HUDEP-2 (cell line): ENCODE measurements at regions not wholly inside any gene's neighbourhood (a gene's known extent, or its start where the extent isn't known, plus 50 kb on each side); places are given as distances from the start of the nearest gene placed in this dataset.
A peak's percentile ranks its signal among the peaks of the same experiment; 100 is the strongest.

Experiments
- DNase-seq, 76 experiments: peaks; one replicate each; lab custom pipeline; 2025; ENCODE audit not compliant: unreplicated experiment in 76 of 76; lab: John Stamatoyannopoulos, UW

DNA sequence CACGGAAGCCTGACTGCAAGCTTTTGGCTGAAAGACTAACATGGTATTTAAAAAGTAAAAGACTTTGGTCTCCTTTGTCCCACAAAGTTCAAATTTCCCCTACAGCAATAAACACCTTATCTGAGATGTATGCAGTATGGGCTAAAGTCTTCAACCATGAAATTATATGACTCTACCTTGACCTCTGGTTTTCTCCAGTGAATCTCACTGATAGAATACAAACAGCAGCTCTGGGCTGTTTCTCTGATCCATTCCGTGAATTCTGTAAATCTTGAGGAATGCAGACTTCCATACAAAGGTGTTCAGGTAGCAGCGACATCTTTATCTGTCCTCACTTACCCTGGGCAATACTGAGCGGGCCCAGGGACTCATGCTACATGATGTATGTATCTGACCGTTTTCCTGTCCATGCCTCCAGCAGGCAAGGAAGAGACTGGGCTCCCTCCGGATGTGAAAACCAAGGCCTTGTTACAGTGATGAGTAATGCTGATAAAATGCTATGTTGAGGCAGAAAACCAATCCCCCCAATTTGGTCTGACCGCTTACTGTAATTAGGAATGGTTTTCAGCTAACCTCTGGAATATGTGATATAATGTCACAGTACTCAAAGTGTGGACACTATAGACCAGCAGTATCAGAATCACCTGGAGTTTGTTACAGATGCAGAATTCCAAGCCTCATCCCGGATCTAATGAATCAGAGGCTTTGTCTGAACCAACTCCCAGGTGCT is 589.8 kb downstream of the HS3ST4 start:
- DNase-seq, result no peak

DNA sequence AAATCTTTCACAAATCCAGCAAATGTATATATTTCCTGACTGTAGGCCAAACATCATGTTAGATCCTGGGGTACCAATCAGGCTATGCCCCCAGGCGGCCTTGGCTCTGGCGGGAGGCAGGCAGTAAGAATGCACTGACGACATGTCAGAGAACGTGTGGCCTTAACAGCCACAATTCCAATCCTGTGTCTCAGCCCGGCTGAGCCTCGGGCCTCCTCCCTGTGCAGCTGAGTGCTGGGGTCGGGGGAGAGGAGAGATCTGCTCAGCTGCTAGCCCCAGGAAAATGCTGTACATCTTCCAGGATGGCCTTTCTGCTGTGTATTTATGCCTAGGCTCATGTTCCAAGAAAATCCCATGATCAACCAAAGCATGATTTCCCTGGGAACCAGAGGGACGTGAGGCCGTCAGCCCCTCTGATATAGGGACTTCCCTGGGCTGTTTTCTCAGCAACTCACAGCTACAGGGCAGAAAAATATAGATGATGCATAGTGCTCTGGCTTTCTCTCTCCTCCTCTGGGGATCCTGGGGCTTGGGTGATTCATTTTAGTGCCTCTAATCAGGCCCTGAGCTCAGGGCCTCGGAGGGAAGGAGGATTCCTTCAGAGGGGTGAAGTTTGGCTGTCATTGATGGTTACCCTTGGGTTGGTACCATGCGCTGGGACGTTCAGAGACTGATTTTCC is 604.0 kb downstream of the HS3ST4 start:
- no peak for DNase-seq

DNA sequence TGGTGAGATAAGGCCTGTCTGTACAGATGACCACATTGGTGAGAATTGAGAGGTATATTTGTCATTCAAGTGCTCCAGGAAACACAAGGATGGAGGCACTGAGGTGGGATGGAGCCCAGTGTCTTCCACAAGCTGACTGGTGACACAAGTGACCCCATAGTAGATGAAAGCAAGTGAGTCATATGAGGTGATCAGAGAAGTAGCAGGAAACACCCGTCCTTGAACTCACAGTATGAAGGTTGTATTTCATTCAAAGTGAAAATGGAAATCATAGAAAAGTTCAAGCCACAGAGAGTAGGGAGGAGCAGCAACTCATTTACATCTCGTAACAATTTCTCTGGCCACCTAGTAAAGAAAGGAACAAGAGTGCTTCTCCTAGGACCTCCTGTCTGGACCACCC is 609.8 kb downstream of the HS3ST4 start:
- no peak for DNase-seq

DNA sequence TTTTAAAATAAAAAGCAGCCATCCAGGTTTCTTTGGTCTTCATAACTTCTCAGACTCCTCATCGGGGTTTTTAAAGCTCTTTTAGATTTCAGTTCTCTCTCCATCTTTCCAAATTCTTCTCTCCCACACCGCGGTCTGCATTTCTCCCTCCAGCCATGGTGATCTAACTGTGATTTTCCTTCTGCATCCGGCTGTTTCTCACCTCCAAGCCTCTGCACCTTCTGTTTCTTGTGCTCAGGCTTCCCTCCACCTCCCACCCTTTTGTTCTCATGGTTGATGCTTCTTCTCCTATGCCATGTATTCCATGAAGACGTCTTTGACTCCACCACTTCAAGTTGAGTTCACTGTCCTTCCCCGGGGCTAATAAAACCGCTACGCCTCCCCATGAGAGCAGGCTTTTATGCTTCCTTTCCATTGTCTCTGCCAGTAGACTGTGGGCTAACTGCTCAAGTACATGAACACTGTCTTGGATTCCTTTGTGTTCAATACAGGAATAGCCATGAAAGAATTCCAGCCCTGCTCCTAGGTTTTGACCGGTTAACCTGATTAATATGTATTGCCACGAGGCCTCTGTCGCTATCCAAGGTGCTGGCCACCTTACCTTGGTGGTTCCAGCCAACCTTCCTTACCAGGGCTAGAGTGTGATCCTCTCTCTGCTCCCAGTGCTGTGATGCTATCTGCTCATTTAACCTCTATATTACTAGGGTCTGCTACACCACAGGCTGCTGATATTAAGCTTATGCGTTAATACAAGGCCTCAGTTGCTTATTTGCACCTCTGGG is 625.1 kb downstream of the HS3ST4 start:
- DNase-seq, result peak in 2 of 76 experiments; percentile 0 to 3

DNA sequence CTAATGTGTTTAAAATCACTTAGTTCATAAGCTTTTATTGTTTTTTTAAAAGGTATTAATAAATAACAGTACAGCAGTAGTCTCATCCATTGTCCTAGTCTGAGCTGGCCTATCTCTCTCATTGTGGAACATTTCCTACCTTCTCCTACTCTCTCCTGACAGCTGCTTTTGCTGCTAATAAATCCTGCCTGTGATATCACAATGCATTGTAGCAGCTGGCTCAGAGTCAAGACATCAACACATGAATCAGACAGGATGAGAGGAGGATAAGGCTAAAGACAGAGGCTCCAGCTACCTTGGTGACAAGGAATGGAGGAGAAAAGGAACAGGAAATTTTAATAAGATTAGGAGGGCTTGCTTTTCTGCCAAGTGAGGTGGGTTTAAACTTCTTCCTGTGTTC is 626.1 kb downstream of the HS3ST4 start:
- DNase-seq, result no peak

DNA sequence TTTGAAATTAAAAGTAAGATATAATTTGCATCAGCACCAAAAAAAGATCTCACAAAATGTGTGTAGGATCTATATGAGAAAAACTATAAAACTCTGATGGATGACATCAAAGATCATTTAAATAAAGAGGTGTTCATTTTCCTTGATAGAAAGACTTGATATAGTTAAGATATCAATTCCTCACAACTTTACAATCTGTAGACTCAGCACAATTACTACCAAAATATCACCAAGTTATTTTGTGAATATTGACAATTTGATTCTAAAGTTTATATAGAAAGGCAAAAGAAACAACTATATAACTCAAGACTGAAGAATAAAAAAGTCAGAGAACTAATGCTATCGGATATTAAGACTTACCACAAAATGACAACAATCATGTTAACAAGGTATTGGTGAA is 638.9 kb downstream of the HS3ST4 start:
- no peak for DNase-seq

DNA sequence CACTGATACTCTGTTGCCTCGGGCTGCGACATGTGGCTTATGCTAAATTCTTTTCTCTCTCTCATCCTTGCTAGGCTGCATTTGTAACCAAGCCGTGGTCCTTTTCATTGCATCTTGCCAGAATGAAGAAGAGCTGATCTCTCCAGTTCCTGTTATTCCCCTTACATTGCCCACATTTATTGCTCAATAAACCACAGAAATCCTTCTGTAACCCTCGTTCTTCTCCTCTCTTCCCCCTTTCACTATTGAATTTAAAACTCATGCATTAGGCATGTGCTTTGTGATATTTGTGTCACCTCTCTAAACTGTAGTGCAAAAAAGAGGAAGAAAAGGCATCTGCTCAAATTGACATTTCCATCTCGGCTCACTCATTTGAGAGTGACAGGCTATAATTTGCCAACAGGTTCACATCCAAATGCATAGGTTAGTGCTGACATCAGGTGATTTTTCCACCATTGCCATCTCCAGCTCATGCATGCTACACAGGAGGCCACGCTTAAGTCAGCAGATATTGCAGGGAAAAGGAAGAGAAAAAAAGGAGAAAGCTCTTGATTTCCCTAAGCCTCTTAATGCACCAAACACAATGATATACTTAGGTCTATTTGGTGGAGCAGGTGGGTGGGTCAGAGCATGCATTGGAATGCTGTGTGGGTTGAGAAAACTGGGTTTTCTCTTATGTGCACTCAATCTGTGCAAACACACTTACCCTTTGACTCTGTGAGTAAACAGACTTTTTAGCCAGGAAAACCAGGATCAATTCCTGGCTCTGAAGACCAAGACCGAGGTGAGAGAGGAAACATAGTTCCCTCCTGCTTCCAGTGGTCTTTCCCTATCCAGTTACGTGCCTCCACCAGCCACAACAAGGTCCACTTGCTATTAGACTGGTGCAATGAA is 642.7 kb downstream of the HS3ST4 start:
- no peak for DNase-seq

DNA sequence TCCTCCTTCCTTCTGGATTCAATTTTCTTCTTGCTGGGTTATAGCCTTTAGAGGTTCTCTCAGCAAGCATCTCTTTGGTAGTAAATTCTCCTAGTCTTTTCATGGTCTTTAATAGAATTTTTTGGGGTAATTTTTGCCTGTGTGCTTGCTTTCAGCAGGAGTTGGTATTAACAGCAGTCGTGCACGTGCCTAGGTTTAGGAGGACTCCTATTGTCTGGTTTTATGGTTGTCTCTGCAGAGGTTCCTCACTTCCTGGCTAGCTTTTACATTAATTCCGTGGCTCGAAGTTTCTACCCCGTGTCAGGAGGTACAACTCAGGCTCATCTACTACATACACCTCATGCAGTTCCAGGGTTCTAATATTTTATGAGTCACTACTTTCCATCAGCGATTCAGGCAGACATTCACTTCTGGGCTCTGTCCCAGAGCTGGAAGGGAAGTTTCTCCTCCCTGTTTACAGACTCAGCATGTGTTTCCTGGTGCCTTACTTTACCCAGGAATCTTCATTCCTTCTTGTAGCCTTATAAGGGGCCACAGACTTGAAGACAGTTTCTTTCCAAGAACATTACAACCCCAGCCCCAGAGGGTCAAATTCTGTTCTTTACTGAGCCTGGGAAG is 643.6 kb downstream of the HS3ST4 start:
- DNase-seq, result no peak

DNA sequence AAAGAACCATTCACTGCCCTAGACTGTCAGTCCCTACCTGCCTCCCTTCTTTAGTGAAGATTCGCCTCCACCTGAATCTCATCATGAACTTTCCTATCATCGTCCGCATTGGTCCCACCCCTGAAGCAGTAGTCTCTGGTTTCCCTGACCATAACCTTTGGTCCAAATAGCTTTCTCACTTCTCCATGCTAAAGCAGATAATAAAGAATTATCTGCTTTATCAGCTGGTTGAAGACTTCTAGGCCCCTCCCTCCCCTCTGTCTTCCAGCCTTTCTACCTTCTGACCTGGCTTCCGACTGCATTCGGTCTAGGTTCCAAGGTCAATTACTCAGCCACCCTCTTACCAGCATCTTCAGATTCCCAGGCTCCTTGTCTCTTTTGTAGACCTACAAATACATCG is 650.9 kb downstream of the HS3ST4 start:
- DNase-seq, result no peak

DNA sequence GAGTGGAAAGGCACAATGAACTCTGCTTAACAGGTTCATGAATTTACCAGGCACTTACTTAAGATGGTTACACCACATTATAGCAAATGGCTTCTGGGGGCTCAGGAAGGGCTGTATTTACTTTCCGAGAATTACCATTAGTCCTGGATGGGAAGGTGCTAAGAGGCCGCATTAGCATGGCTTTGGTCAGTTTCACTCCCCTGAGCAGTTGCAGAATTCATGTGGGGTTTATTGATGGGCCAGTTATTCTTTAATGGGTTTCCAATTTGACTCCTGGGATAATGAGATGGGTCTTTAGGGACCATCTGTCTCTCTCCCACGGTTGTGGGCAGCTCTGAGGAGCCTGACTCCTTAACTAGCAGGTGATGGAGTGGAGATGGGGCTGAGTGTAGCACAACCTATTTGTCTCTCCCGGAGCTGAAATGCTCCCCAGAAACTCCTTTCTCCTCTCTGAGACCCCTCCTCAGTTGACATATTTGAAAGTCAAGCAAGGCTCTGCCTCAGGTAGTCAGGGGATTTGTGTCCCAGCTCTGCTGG is 652.5 kb downstream of the HS3ST4 start:
- no peak for DNase-seq

DNA sequence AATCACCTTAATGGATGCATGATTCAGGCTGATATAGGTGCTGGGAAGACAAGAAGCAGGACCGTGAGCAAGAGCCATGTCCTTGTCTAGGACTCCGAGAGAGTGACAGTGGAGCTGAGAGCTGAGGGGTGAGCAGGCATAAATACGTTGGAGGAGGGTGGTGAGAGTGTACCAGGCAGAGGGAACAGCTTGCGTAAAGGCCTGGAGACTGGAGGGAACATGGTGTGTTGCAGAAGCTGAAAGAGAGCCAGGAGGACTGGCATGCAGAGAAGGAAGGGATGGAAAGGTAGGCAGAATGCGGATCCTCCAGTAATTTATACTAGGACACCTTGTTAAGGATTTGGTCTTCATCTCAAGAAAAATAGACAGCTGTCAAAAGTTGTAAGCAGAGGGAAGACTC is 653.2 kb downstream of the HS3ST4 start:
- DNase-seq, result no peak

DNA sequence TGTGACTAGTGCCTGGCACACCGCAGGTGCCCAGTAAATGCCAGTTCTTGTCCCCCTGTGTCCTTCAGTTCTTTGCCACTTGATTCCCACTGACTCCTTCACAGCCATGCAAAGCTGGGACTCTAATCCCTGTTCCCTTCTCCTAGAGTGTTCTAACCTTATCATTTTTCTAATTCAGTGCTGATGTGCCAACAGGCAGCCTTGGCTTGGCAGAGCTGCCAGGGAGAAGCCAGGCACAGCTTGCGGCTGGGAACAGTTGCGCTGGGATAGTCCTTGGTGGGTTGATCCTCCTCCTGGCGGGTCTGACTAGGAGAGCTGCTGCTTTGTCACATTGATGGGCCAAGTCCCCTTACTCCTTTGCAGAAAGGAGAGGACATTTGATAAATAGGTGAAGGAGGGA is 654.2 kb downstream of the HS3ST4 start:
- DNase-seq, result no peak

DNA sequence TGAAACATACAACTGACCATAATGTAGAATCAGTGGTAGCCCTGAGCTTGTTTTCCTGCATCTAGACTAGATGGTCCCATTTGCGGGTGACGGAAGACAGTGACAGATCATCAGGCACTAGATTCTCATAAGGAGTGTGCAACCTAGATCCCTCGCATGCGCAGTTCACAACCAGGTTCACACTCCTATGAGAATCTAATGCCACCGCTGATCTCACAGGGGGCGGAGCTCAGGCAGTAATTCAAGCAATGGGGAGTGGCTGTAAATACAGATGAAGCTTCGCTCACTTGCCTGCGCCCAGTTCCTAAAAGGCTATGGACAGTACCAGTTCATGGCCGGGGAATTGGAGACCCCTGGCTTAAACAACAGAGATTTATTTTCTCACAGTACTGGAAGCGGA is 656.3 kb downstream of the HS3ST4 start:
- no peak for DNase-seq

DNA sequence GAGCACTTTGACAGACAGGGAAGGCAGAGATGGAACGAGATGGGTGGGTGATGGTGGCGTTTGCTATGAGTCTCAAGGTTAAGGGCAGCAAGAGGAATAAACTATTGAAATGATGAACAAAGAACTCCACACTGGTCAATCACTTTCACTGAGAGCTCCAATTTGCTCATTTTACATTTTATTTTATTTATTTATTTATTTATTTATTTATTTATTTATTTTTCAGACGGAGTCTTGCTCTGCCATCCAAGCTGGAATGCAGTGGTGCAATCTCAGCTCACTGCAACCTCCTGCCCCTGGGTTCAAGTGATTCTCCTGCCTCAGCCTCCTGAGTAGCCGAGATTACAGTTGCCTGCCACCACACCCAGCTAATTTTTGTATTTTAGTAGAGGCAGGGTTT is 669.1 kb downstream of the HS3ST4 start:
- no peak for DNase-seq

DNA sequence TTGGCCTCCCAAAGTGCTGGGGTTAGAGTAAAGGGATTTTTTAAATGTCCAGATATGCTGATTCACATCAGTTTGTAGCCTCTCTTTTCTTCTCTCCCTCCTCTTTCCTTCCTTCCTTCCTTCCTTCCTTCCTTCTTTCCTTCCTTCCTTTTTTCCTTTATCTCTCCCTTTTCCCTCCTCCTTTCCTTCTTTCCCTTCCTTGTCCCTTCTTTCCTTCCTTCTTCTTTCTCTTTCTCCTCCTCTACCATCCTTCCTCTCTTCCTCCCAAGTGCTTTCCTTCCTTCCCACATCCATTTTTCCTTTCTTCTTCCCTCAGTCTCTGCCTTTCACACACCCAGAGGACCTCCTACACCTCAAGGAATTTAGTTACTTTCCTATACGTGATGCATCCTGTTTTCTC is 671.8 kb downstream of the HS3ST4 start:
- no peak for DNase-seq

DNA sequence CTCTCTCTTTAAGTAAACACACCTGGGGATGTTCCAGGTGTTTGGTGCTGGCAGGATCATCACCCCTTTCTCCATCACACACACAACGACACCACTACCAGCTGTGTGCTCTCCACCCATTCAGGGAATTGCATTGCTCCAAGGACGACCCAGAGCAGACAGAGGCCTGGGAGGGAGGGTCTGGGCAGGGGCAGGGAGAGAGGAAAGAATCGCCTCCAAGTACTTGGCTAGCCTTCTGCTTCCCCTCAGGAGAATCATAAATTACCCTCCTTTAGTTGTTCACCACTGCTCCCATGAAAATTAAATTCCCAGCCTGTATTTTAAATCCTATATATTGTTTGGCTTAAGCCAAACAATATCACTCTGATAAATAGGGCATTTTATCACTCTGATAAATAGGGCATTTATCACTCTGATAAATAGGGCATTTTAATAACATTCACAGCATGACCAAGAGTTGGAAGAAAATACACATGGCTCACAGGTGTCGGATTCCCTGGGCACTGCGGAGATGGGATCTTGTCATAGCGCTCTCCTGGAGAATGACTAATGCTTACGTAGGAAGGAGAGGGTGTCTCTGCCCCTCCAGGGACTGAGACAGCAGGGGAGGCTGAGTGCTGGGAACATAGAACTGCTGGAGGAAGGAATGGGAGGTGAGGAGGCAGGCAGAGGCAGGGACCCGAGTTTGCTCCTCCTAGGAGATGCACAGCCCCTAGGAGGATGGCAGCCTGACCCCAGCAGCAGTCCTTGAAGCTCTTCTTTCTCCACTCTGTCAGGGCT is 673.6 kb downstream of the HS3ST4 start:
- no peak for DNase-seq

DNA sequence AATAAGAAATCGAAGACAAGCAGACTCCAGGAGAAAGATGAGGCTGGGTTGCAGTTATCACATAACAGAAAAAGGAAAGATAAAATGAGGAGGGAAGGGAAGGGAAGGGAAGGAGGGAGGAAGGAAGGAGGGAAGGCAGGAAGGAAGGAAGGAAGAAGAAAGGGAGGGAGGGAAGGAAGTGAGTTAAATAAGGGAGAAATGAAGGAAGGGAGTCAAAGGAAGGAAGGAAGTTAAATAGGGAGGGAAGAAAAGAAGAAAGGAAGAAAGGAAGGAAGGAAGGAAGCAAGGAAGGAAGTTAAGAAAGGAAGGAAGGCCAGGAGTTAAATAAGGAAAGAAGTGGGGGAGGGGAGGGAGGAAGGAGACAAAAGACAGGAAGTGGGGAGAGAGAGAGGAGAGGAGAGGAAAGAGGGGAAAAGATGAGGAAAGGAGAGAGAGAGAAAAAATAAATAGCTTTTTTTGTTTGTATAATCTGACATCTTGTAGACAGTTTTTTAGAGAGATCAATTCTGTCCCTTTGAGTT is 679.6 kb downstream of the HS3ST4 start:
- DNase-seq, result no peak

DNA sequence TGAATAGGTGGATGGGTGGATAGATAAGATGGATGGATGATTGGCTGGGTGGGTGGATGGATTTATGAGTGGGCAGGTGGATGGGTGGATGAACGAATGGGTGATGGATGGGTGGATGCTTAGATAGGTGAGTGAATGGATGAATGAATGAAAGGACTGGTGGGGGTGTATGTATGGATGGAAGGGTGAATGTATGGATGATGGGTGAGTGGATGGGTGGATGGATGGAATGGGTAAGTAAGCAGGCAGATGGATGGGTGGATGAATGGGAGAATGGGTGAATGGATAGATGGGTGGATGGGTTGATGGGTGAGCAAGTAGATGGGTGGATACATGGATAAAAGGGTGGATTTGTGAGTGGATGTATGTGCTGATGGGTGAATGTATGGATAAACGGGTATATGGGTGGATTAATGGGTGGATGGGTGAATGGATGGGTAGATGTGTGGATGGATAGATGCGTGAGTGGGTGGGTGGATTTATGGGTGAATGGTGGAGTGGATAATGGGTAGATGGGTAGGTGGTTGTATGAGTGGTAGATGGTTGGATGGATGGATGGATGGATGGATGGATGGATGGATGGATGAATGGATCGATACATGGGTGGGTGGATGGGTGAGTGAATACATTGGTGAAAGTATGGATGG is 682.6 kb downstream of the HS3ST4 start:
- no peak for DNase-seq

DNA sequence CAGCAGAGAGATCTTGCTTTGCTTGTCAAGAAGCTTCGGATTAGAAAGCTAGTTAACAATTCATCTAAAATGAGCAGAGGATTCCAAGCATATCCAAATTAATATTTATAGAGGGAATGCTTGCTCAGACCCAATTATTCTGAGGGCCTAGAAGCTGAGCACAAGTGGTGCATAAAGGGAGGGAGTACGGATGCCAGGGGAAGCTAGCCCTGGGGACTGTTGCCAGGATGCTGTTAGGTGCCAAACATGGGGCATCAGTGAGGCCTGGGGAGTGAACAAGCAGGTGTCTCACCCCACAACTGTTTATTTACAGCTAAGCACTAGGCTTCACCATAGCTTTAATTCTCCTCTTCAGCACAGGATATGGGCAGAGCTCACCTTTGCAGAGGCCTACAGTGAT is 684.1 kb upstream of the C16orf82 start:
- no peak for DNase-seq
